AG04449 (cell line): ENCODE measurements at regions not wholly inside any gene's neighbourhood (a gene's known extent, or its start where the extent isn't known, plus 50 kb on each side); places are given as distances from the start of the nearest gene placed in this dataset.
"Not testable (repeated sequence)": the region's sequence is repeated elsewhere in the genome, so short reads cannot be mapped to it uniquely, and the experiment has no call there.

Experiments used
- CTCF ChIA-PET: fragments of 350-600 bp; formaldehyde crosslinking; extraction: SDS; loops from one replicate; lab custom pipeline; 2021; ENCODE audit warnings: antibody characterized with exemption; lab: Yijun Ruan, JAX
- POLR2A ChIA-PET: fragments of 400-600, 350-600 bp; formaldehyde crosslinking; extraction: SDS; loops from one replicate; lab custom pipeline; 2020; ENCODE audit warnings: antibody characterized with exemption, inconsistent platforms; lab: Yijun Ruan, JAX
- DNase-seq: peaks from one replicate; pipeline ENCODE4 v3.0.0-alpha.2; 2010; ENCODE audit warnings: low read depth, low spot score
- H3K4me3 ChIP-seq: 2 replicates; pipeline ENCODE4 v1.5.1; 2011; ENCODE audit warnings: low read depth, mild to moderate bottlenecking, control low read depth, low read length
- CTCF ChIP-seq: IDR thresholded peaks from one replicate; pipeline ENCODE4 v1.5.1; 2011; ENCODE audit warnings: mild to moderate bottlenecking, moderate library complexity, low read length, control low read depth, inconsistent platforms; ENCODE audit not compliant: insufficient read depth; ENCODE audit errors: missing control alignments

GRCh38 chr18:51569561-51569960 lies 372.1 kb upstream of the MEX3C start:
- no peak for TF ChIP-seq CTCF
- H3K4me3 ChIP-seq = no peak overlapping the region
- POLR2A ChIA-PET = no interaction called here
- DNase-seq = no peak
- CTCF ChIA-PET = no interaction called here

- DNase-seq, CTCF ChIA-PET, POLR2A ChIA-PET, H3K4me3 ChIP-seq: not testable (repeated sequence)
These were observed 372.6 kb upstream of the MEX3C start for GRCh38 chr18:51570071-51570470.

GRCh38 chr18:51573886-51574285 lies 376.4 kb upstream of the MEX3C start:
- POLR2A ChIA-PET, H3K4me3 ChIP-seq, CTCF ChIA-PET, DNase-seq: not testable (repeated sequence)

GRCh38 chr18:51575171-51575570 lies 377.7 kb upstream of the MEX3C start:
- ChIA-PET POLR2A (no interaction called here), CTCF (no interaction called here)
- no peak for TF ChIP-seq CTCF

GRCh38 chr18:51578406-51578980 lies 381.0 kb upstream of the MEX3C start:
- no peak overlapping the region for H3K4me3 ChIP-seq
- no peak for DNase-seq
- CTCF ChIA-PET = no interaction called here
- TF ChIP-seq CTCF = no peak
- POLR2A ChIA-PET = no interaction called here

More at GRCh38 chr18:51575171-51575570, 377.7 kb upstream of the MEX3C start:
- H3K4me3 ChIP-seq = no peak overlapping the region
- DNase-seq = no peak

GRCh38 chr18:51580580-51580979 lies 383.1 kb upstream of the MEX3C start:
- POLR2A ChIA-PET = no interaction called here
- no peak for TF ChIP-seq CTCF
- CTCF ChIA-PET = no interaction called here
- H3K4me3 ChIP-seq = no peak overlapping the region
- DNase-seq = no peak

- CTCF ChIA-PET = no interaction called here
- POLR2A ChIA-PET = no interaction called here
- TF ChIP-seq CTCF = no peak
- H3K4me3 ChIP-seq = no peak overlapping the region
- no peak for DNase-seq
These were observed 385.1 kb upstream of the MEX3C start for GRCh38 chr18:51582551-51582950.

- H3K4me3 ChIP-seq = no peak overlapping the region
- no peak for TF ChIP-seq CTCF
- ChIA-PET CTCF (no interaction called here), POLR2A (no interaction called here)
- DNase-seq = no peak
These were observed 391.1 kb upstream of the MEX3C start for GRCh38 chr18:51588616-51589015.
